Pancreas (tissue), 10 donors: ENCODE measurements at regions not wholly inside any gene's neighbourhood (a gene's known extent, or its start where the extent isn't known, plus 50 kb on each side); places are given as distances from the start of the nearest gene placed in this dataset.

ENCODE experiments used
- ATAC-seq, 4 donors: fragments of 200-7000 bp; cut with Tn5 transposase; one replicate each; pipeline versions ENCODE4 v1.8.0 to v1.9.1; 2020; ENCODE audit warnings: mild to moderate bottlenecking in 4 of 4, moderate library complexity in 4 of 4
- DNase-seq, 6 donors: peaks; one replicate each; pipeline ENCODE4 v3.0.0-alpha.2; 2020
- FAIRE-seq: peaks from 2 replicates; lab custom pipeline; 2012; peaks lifted over from hg19 to GRCh38; lab: Jason Lieb, UNC
- H3K27ac ChIP-seq, 4 donors: fragments of 200-600 bp; sonication (generic); 1 replicate in 3 of 4; 2 replicates in 1 of 4; pipeline versions ENCODE4 v1.5.0 to v1.8.0; 2020
- H3K27me3 ChIP-seq, 4 donors: fragments of 200-600 bp; one replicate each; pipeline ENCODE4 v1.8.0; 2021
- H3K36me3 ChIP-seq, 3 donors: fragments of 200-600 bp; sonication (generic) in 1 of 3; one replicate each; pipeline versions ENCODE4 v1.5.0 to v1.8.0; 2020 to 2021
- H3K4me1 ChIP-seq, 3 donors: fragments of 200-600 bp; one replicate each; pipeline ENCODE4 v1.8.0; 2021
- H3K4me3 ChIP-seq, 4 donors: fragments of 200-600 bp; sonication (generic) in 2 of 4; one replicate each; pipeline versions ENCODE4 v1.5.0 to v1.8.0; 2020 to 2021
- H3K9me3 ChIP-seq, 4 donors: fragments of 200-600 bp; one replicate each; pipeline ENCODE4 v1.8.0; 2021
- CTCF ChIP-seq, 4 donors: fragments of 200-600 bp; sonication (generic) in 3 of 4; IDR thresholded peaks; one replicate each; pipeline versions ENCODE4 v1.5.0 to v1.8.0; 2021; ENCODE audit warnings: antibody characterized with exemption in 4 of 4
- whole genome bisulfite sequencing, 2 donors: extraction: QIAGEN DNeasy Blood & Tissue Kit; methylation state at CpG; one replicate each; pipeline ENCODE4 v1.1.7; 2013; 5-methylcytosine and 5-hydroxymethylcytosine counted together
- intact Hi-C, 3 donors: fragments of 100-400 bp; cut with DNase I; formaldehyde crosslinking; loops; one replicate each; pipeline versions ENCODE4 v1.11.1 to v1.14.2; 2022
- donor health status: healthy with polysubstance abuse.
- donor health status: DM: no; HTN: no; CAD: no; lungs with moderate emphysema.
- donor health status: DM: no; HTN: no; CAD: no.
- donor health status: control.
- donor health status: control.
- donor health status: Bipolar disorder and iron deficiency.
- donor health status: DM: yes; HTN: yes; CAD: no.
- donor health status: DM: no; HTN: no; CAD: no.
- donor health status: DM: no; HTN: no; CAD: no.
- donor health status: DM: yes; HTN: yes; CAD: no.

- H3K36me3 ChIP-seq: no peaks in the 10 kb centered on the region
- FAIRE-seq (no peak), DNase-seq (no peak), ATAC-seq (no peak)
- intact Hi-C loops: no loop called here
- H3K27ac ChIP-seq: no peak overlapping the region
- H3K4me1 ChIP-seq: no peaks in the 10 kb centered on the region
- WGBS, 2 donors: 32 to 59% methylated on average over 2 of the region's 2 CpGs
- no peaks in the 10 kb centered on the region for H3K9me3 ChIP-seq
- no peak for TF ChIP-seq CTCF (IDR thresholded peaks at IDR 0.05)
- H3K27me3 ChIP-seq: no peaks in the 10 kb centered on the region
- no peak overlapping the region for H3K4me3 ChIP-seq
Observed at GRCh38 chr3:103693831-103694230, 1259.0 kb downstream of the ZPLD1 start.

GRCh38 chr3:103698646-103699045 lies 1263.8 kb downstream of the ZPLD1 start:
- Histone ChIP-seq H3K4me1 (no peaks in the 10 kb centered on the region), H3K4me3 (no peak overlapping the region), H3K9me3 (no peaks in the 10 kb centered on the region), H3K36me3 (no peaks in the 10 kb centered on the region), H3K27me3 (no peaks in the 10 kb centered on the region), H3K27ac (no peak overlapping the region)
- no peak for TF ChIP-seq CTCF (IDR thresholded peaks at IDR 0.05)
- WGBS, 2 donors: 95 to 98% methylated on average over 1 of the region's 1 CpG
- ATAC-seq (no peak), DNase-seq (no peak), FAIRE-seq (no peak)
- intact Hi-C loops: no loop called here

- Histone ChIP-seq H3K36me3 (no peaks in the 10 kb centered on the region), H3K27me3 (no peaks in the 10 kb centered on the region), H3K4me3 (no peak overlapping the region), H3K27ac (no peak overlapping the region), H3K4me1 (no peaks in the 10 kb centered on the region), H3K9me3 (no peaks in the 10 kb centered on the region)
- ATAC-seq: no peak
- WGBS, 2 donors: 75 to 94% methylated on average over 3 of the region's 3 CpGs
- no peak for DNase-seq
- FAIRE-seq: no peak
- TF ChIP-seq CTCF (IDR thresholded peaks at IDR 0.05): no peak
- intact Hi-C loops: no loop called here
Observed at GRCh38 chr3:103699228-103699627, 1264.4 kb downstream of the ZPLD1 start.

- FAIRE-seq (no peak), DNase-seq (no peak)
- 33 to 38% methylated on average over 2 of the region's 2 CpGs for WGBS, 2 donors
Observed at GRCh38 chr3:103705641-103706040, 1270.8 kb downstream of the ZPLD1 start.

GRCh38 chr3:103706671-103707070 lies 1271.9 kb downstream of the ZPLD1 start:
- Histone ChIP-seq H3K36me3 (no peaks in the 10 kb centered on the region), H3K27ac (no peak overlapping the region), H3K4me1 (no peaks in the 10 kb centered on the region), H3K4me3 (no peak overlapping the region), H3K27me3 (no peaks in the 10 kb centered on the region), H3K9me3 (no peaks in the 10 kb centered on the region)
- no peak for FAIRE-seq
- intact Hi-C loops: no loop called here
- TF ChIP-seq CTCF (IDR thresholded peaks at IDR 0.05): no peak
- no peak for ATAC-seq
- no peak for DNase-seq
- WGBS, 2 donors: 74% methylated on average over 1 of the region's 1 CpG

More at GRCh38 chr3:103705641-103706040, 1270.8 kb downstream of the ZPLD1 start:
- Histone ChIP-seq H3K27me3 (no peaks in the 10 kb centered on the region), H3K27ac (no peak overlapping the region), H3K4me3 (no peak overlapping the region), H3K4me1 (no peaks in the 10 kb centered on the region), H3K9me3 (no peaks in the 10 kb centered on the region), H3K36me3 (no peaks in the 10 kb centered on the region)
- no peak for ATAC-seq
- TF ChIP-seq CTCF (IDR thresholded peaks at IDR 0.05): no peak
- intact Hi-C loops: no loop called here
